ENCODE measurements at regions not wholly inside any gene's neighbourhood (a gene's known extent, or its start where the extent isn't known, plus 50 kb on each side); places are given as distances from the start of the nearest gene placed in this dataset.
"Not testable (repeated sequence)": the region's sequence is repeated elsewhere in the genome, so short reads cannot be mapped to it uniquely, and the experiment has no call there.

GRCh38 chr7:118949031-118949430 is 724.5 kb downstream of the ANKRD7 start:
- Histone ChIP-seq H3K9me3 (no peaks in the 10 kb centered on the region), H3K27ac (no peak overlapping the region), H3K4me1 (no peaks in the 10 kb centered on the region), H3K27me3 (no peaks in the 10 kb centered on the region), H3K4me3 (no peak overlapping the region), H3K36me3 (no peaks in the 10 kb centered on the region)
- no peak for TF ChIP-seq CTCF (IDR thresholded peaks at IDR 0.05)
- DNase-seq (ENCODE audit: low spot score in 2 of 2): no peak
- 74% methylated on average over 1 of the region's 1 CpG for WGBS

GRCh38 chr7:118956285-118956684 is 731.8 kb downstream of the ANKRD7 start:
- H3K4me1 ChIP-seq; H3K27me3 ChIP-seq; H3K4me3 ChIP-seq; H3K9me3 ChIP-seq; DNase-seq (ENCODE audit: low spot score in 2 of 2); H3K36me3 ChIP-seq; H3K27ac ChIP-seq: not testable (repeated sequence)
- WGBS: 78% methylated on average over 2 of the region's 2 CpGs

GRCh38 chr7:118969370-118969769 is 744.9 kb downstream of the ANKRD7 start:
- Histone ChIP-seq H3K36me3 (no peaks in the 10 kb centered on the region), H3K4me1 (no peaks in the 10 kb centered on the region), H3K9me3 (no peaks in the 10 kb centered on the region), H3K4me3 (no peak overlapping the region), H3K27ac (no peak overlapping the region), H3K27me3 (no peaks in the 10 kb centered on the region)
- TF ChIP-seq CTCF (IDR thresholded peaks at IDR 0.05) (no peak), EP300 (IDR thresholded peaks at IDR 0.05) (no peak), POLR2AphosphoS5 (IDR thresholded peaks at IDR 0.05) (no peak), POLR2A (IDR thresholded peaks at IDR 0.05) (no peak)
- 66% methylated on average over 1 of the region's 1 CpG for WGBS
- DNase-seq (ENCODE audit: low spot score in 2 of 2): no peak

- H3K27me3 ChIP-seq: no peaks in the 10 kb centered on the region
- H3K4me1 ChIP-seq: no peaks in the 10 kb centered on the region
- DNase-seq (ENCODE audit: low spot score in 2 of 2): no peak
- no peaks in the 10 kb centered on the region for H3K9me3 ChIP-seq
- H3K27ac ChIP-seq: no peak overlapping the region
- 84% methylated on average over 1 of the region's 1 CpG for WGBS
- no peak for TF ChIP-seq POLR2AphosphoS5 (IDR thresholded peaks at IDR 0.05)
- TF ChIP-seq EP300 (IDR thresholded peaks at IDR 0.05): no peak
- no peak for TF ChIP-seq CTCF (IDR thresholded peaks at IDR 0.05)
- TF ChIP-seq POLR2A (IDR thresholded peaks at IDR 0.05): no peak
- no peaks in the 10 kb centered on the region for H3K36me3 ChIP-seq
- H3K4me3 ChIP-seq: no peak overlapping the region
Measured at GRCh38 chr7:118971706-118972105, 747.2 kb downstream of the ANKRD7 start.

- no peak for DNase-seq (ENCODE audit: low spot score in 2 of 2)
- Histone ChIP-seq H3K36me3 (no peaks in the 10 kb centered on the region), H3K27ac (no peak overlapping the region), H3K4me1 (no peaks in the 10 kb centered on the region), H3K4me3 (no peak overlapping the region), H3K27me3 (no peaks in the 10 kb centered on the region), H3K9me3 (no peaks in the 10 kb centered on the region)
- WGBS: 63% methylated on average over 1 of the region's 1 CpG
- no peak for TF ChIP-seq EP300 (IDR thresholded peaks at IDR 0.05)
- no peak for TF ChIP-seq POLR2A (IDR thresholded peaks at IDR 0.05)
- no peak for TF ChIP-seq POLR2AphosphoS5 (IDR thresholded peaks at IDR 0.05)
- no peak for TF ChIP-seq CTCF (IDR thresholded peaks at IDR 0.05)
Measured at GRCh38 chr7:118974836-118975235, 750.3 kb downstream of the ANKRD7 start.

GRCh38 chr7:118995350-118995749 is 770.8 kb downstream of the ANKRD7 start:
- 57% methylated on average over 1 of the region's 1 CpG for WGBS
- Histone ChIP-seq H3K4me1 (no peaks in the 10 kb centered on the region), H3K4me3 (no peak overlapping the region), H3K36me3 (no peaks in the 10 kb centered on the region), H3K9me3 (no peaks in the 10 kb centered on the region), H3K27ac (no peak overlapping the region), H3K27me3 (no peaks in the 10 kb centered on the region)
- TF ChIP-seq EP300 (IDR thresholded peaks at IDR 0.05): no peak
- DNase-seq (ENCODE audit: low spot score in 2 of 2): no peak
